Nucleus accumbens (tissue), 56 donors: ENCODE measurements at regions not wholly inside any gene's neighbourhood (a gene's known extent, or its start where the extent isn't known, plus 50 kb on each side); places are given as distances from the start of the nearest gene placed in this dataset.
"Not testable (repeated sequence)": the region's sequence is repeated elsewhere in the genome, so short reads cannot be mapped to it uniquely, and the experiment has no call there.

Source experiments
- DNase-seq, 56 donors: peaks; one replicate each; lab custom pipeline; 2025; lab: John Stamatoyannopoulos, UW

GRCh38 chr9:136611606-136612005 is 51.1 kb upstream of the EGFL7 start:
- DNase-seq = no peak

- DNase-seq = no peak
Observed at GRCh38 chr9:136611119-136611518, 51.6 kb upstream of the EGFL7 start.

DNA sequence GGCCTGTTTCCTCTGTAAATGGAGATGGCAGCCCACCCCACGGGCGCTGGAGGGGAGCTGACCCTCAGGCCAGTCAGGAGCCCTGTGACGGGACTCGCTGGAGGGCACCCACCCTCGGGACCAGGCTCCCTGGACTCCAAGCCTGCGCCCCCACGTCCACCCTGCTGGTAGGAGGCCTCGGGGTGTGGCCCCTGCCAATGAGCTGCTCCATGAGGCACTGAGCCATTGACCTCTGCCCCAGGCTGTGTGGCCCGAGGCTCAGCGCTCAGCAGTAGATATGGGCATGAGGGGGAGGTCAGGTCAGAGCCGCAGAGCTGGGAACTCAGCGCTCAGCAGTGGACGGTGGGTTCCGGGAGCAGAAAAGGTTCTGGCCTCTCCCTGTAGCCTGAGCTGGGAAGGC is 52.3 kb upstream of the EGFL7 start:
- no peak for DNase-seq

DNA sequence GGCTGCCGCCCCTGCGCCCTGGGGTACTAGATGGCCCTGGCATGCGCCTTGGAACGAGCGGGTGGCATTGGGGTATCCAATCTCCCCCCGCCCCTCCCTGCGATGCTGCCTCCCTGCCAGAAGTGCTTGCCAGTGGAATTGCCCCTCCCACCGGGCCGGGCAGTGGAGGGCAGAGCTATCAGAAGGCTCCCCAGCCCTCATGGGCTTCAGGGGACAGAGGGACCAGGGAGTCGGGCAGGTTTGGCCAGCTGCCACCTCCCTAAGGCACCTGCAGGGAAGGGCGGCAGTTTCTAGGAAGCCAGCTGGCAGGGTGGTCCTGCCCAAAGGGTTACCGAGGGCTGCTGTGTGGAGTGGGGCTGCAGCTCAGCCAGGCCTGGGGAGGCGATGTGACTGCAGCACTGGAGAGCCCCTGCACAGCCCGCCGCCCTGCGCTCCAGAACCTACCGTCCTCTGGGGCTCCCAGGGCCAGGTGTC is 52.8 kb upstream of the EGFL7 start:
- DNase-seq = no peak

DNA sequence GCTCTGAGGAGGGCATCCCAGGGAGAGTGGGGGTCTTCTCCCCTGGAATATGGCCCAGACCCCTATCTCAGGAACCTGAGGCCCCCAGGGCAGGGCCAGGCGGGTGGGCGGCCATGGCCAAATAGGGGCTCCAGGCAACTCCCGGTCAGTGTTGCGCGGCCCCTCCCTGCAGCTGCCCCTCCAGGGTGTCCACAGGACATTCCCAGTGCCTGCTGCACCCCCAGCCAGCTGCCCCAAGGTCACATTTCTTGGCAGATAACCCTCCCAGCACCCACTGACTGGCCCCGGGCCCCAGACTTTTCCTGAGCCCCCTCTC is 53.6 kb upstream of the EGFL7 start:
- no peak for DNase-seq

- DNase-seq = no peak
Observed at GRCh38 chr9:136608348-136609159, 54.2 kb upstream of the EGFL7 start.

GRCh38 chr9:136607334-136607919 is 55.3 kb upstream of the EGFL7 start:
- no peak for DNase-seq

GRCh38 chr9:136606687-136607333 is 55.9 kb upstream of the EGFL7 start:
- DNase-seq = no peak

- peak in 35 of 56 donors; percentile 13 to 75 (median 36) for DNase-seq
Observed at GRCh38 chr9:136605988-136606660, 56.6 kb upstream of the EGFL7 start.

DNA sequence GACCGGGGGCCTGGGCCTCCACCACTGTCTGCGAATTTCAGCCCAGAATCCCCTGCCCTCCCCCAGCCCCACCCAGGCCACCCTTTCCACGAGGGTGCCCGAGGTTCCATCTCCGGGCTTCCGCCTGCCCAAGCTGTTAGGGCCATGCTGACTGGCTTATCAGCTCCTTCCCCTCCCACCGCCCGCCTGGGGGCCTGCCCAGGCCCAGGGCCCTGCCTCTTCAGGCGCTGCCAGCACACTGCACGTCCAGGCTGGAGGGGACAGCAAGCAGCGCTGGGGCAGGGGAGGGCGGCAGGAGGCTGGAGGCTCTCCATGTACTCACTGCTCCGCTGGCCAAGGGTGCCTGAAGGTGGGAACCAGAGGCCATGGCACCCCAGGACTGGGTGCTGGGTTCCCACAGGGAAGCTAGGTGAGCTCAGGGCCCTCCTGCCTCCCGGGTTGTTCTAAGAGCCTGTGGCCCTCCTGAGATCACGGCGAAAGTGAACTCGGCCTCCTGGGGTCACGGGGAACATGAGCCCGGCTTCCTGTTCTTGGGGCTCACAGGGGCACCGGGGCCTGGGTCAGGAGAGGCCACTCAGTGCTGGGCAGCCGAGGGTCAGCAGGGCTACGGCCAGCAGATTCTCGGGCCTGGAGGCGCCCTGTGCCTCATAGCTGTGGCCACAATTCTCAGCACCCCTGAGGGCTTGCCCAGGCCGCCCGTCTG is 57.7 kb upstream of the EGFL7 start:
- DNase-seq = no peak

DNA sequence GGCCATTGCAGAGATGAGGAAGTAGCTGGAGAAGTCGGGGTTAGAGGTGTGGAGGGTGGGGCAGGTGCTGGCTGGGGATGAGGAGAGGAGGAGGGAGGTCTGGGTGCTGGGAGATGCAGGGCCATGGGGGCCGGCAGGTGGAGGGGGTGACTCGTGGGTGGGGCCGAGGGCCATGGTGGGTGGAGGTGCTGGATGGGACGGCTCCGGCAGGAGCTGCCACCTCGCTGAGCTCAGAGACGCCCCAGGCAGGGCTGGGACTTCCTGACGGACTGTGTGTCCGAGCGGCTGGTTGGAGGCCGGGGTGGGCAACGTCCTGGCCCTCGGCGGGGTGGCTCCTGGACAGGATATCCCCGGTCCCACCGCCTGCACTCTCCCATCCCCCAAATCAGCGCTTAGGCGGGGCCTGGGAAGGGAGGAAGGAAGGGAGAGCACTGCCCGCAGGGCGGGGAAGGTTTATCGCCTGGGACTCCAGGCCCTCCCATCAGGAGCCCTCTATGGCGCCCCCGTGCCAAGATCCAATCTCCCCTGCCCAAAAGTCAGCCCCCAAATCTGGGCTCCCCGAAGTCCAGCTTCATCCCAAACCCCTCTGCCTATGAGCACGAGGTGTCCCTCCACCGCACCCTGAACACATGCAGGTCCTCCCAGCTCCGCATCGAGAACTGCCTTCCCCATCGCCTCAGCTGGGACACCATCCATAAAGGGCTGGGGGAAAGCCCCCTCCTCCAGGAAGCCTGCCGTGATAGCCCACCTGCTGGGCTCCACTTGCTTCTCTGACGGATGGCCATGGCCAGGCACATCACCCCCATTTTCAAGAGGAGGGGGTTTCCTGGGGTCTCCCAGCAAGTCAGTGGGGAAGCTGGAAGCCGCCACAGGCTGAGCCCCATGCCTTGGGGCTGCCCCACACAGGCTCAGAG is 58.3 kb upstream of the NOTCH1 start:
- DNase-seq = no peak

DNA sequence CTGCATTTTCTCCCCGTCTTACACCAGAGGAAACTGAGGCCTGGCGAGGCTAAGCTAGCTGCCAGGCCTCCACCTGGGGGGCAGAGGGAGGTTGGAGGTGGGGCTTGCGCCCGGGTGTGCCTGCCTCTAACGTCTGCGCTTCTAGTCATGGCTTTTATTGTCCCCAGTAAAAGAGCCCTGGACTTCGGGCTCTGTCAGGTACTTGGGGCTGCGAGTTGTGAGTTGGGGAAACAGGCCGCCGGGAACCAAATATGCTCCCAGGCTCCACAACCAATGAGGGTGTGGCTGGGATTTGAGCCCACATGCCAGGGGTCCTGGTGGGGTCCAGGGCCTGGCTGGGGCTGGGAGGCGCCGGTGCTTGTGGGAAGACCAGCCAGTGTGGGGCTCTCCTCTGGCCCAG is 57.4 kb upstream of the NOTCH1 start:
- DNase-seq = no peak

GRCh38 chr9:136602193-136602885 is 56.5 kb upstream of the NOTCH1 start:
- DNase-seq = no peak

DNA sequence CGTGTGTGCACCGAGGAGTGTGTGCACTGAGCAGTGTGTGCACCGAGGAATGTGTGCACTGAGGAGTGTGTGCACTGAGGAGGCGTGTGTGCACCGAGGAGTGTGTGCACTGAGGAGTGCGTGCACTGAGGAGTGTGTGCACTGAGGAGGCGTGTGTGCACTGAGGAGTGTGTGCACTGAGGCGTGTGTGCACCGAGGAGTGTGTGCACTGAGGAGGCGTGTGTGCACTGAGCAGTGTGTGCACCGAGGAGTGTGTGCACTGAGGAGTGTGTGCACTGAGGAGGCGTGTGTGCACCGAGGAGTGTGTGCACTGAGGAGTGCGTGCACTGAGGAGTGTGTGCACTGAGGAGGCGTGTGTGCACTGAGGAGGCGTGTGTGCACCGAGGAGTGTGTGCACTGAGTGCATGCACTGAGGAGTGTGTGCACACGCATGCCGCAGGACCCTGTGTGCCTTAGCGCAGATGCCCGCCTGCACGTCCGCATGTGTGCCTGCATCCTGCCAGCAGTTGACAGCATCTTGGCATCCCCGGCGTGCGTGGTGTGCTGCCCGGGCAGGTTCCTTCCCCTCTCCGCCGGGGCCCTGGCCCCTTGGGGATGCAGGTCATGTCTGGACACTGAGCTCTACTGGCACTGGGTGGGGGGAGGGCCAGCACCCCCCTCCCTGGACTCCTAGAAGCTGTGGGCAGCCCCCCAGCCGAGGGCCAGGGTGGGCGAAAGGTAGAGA is 55.6 kb upstream of the NOTCH1 start:
- DNase-seq = not testable (repeated sequence)

DNA sequence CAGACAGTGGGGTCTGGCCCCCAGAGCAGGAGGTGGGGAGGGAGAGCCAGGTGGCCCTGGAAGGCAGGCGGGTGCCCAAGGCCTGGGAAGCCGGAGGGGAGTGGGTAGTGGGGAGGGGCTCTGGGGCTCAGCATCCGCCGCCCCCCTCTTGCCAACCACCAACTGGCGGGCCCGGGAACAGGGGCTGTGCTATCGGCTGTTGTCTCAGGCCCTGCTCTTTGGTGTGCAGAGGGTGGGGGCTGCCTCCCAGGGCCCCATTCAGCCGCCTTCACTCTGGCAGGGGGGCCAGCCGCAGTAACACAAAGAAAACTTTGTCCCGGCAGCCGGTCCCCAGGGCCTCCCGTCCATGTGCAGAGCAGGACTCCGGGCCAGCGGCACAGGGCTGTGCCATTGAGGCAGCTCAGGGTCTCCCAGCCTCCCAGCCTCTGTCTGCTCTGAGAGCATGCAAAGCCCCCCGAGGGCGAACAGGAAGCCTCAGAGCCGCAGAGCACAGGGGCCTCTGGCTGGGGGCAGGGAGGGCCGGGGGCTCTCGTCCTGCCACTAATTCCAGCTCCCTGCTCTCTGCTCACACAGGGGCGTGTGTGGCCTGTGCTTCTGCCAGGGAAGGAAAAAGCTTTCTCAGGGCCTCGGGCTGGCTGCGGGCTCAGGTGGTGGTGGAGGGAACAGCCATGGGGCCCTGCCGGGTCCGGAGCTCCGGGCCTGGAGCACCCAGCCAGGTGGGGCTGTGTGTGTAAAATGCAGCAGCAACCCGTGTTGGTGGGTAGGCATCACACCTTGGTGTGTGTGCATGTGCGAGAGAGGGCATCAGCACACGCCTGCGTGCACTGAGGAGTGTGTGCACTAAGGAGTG is 54.2 kb upstream of the NOTCH1 start:
- peak in 52 of 56 donors; percentile 12 to 91 (median 76) for DNase-seq

GRCh38 chr9:136599074-136599531 is 53.3 kb upstream of the NOTCH1 start:
- no peak for DNase-seq
